GM12872 (cell line): ENCODE measurements at regions not wholly inside any gene's neighbourhood (a gene's known extent, or its start where the extent isn't known, plus 50 kb on each side); places are given as distances from the start of the nearest gene placed in this dataset.

ENCODE experiments used
- CTCF ChIP-seq: IDR thresholded peaks from 3 replicates; pipeline ENCODE4 v1.5.1; 2011; ENCODE audit warnings: low read depth, mild to moderate bottlenecking, low read length, moderate library complexity; ENCODE audit not compliant: insufficient read depth

GRCh38 chr2:220168891-220169546 lies 541.6 kb downstream of the SLC4A3 start:
- TF ChIP-seq CTCF = no peak

GRCh38 chr2:220174826-220175225 lies 547.4 kb downstream of the SLC4A3 start:
- no peak for TF ChIP-seq CTCF

GRCh38 chr2:220175967-220176366 lies 548.5 kb downstream of the SLC4A3 start:
- no peak for TF ChIP-seq CTCF

GRCh38 chr2:220178991-220179695 lies 551.7 kb downstream of the SLC4A3 start:
- no peak for TF ChIP-seq CTCF

GRCh38 chr2:220181165-220181564 lies 553.7 kb downstream of the SLC4A3 start:
- no peak for TF ChIP-seq CTCF

- TF ChIP-seq CTCF = no peak
Observed at GRCh38 chr2:220182790-220183189, 555.4 kb downstream of the SLC4A3 start.

- TF ChIP-seq CTCF = no peak
Observed at GRCh38 chr2:220185766-220186305, 558.4 kb downstream of the SLC4A3 start.
